ENCODE measurements at regions not wholly inside any gene's neighbourhood (a gene's known extent, or its start where the extent isn't known, plus 50 kb on each side); places are given as distances from the start of the nearest gene placed in this dataset.
"Not testable (repeated sequence)": the region's sequence is repeated elsewhere in the genome, so short reads cannot be mapped to it uniquely, and the experiment has no call there.

DNA sequence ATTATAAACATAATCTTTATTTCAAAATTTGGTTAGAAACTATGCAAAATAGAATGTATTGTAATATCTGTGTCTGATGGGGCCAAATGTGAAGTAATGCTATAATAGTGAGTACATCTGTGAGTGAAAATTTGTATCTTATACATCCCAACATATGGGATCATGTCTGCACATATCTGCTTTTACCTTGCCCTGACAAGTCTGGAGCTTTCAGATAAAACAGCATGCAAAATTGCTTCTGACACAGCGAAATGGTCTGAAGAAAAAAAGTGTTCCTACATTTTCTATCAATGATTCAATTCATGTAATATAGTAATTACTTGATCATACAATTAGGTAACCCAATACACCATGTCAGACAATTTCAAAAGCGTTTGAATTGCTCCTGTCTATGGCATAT lies 58.1 kb upstream of the P3H2 start:
- Mint-ChIP-seq H3K9me3 (no peaks in the 10 kb centered on the region), H3K4me3 (no peak overlapping the region), H3K36me3 (ENCODE audit: low read depth) (no peaks in the 10 kb centered on the region), H3K27me3 (peaks cover 12% of the 10 kb centered on the region), H3K4me1 (peaks cover 2% of the 10 kb centered on the region), H3K27ac (no peak overlapping the region)
- intact Hi-C loops (cut with micrococcal nuclease), result no loop called here
- no peak for DNase-seq

GRCh38 chr3:190176933-190177525 lies 56.3 kb upstream of the P3H2 start:
- H3K27ac Mint-ChIP-seq; H3K4me1 Mint-ChIP-seq; H3K4me3 Mint-ChIP-seq; intact Hi-C loops (cut with micrococcal nuclease); H3K9me3 Mint-ChIP-seq; H3K36me3 Mint-ChIP-seq (ENCODE audit: low read depth); DNase-seq: not testable (repeated sequence)
- peaks cover 14% of the 10 kb centered on the region for H3K27me3 Mint-ChIP-seq

DNA sequence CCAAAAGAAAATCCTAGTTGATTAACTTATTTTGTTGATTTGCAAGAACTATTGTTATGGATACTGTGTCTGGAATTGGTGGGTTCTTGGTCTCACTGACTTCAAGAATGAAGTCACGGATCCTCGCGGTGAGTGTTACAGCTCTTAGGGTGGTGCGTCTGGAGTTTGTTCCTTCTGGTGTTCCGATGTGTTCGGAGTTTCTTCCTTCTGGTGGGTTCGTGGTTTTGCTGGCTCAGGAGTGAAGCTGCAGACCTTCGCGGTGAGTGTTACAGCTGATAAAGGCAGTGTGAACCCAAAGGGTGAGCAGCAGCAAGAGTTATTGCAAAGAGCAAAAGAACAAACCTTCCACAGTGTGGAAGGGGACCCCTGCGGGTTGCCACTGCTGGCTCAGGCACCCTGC lies 55.4 kb upstream of the P3H2 start:
- H3K4me3 Mint-ChIP-seq; H3K36me3 Mint-ChIP-seq (ENCODE audit: low read depth); DNase-seq; intact Hi-C loops (cut with micrococcal nuclease); H3K4me1 Mint-ChIP-seq; H3K9me3 Mint-ChIP-seq; H3K27ac Mint-ChIP-seq: not testable (repeated sequence)
- H3K27me3 Mint-ChIP-seq, result peaks cover 19% of the 10 kb centered on the region

DNA sequence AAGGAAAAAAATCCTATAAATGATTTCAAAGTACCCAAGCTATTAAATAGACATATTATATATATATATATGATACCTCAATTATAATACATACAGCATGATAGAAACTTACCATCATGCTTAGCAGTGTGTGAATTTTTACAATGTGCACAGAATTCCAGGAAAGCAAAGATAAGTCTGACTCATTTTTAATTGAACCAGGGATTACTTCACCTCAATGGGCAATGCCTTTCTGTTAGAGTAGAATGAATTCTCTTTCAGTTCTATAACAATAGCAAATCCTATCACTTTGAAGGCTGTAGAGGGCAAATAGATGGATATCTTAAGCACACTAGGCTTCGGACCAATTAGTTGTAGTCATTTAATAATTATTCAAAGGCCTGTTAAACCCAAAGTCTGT lies 54.8 kb upstream of the P3H2 start:
- Mint-ChIP-seq H3K4me3 (no peak overlapping the region), H3K27ac (no peak overlapping the region), H3K36me3 (ENCODE audit: low read depth) (no peaks in the 10 kb centered on the region), H3K9me3 (no peaks in the 10 kb centered on the region), H3K27me3 (peaks cover 19% of the 10 kb centered on the region), H3K4me1 (peaks cover 2% of the 10 kb centered on the region)
- intact Hi-C loops (cut with micrococcal nuclease), result no loop called here
- no peak for DNase-seq

- Mint-ChIP-seq H3K27me3 (peaks cover 19% of the 10 kb centered on the region), H3K4me1 (peaks cover 6% of the 10 kb centered on the region), H3K36me3 (ENCODE audit: low read depth) (no peaks in the 10 kb centered on the region), H3K4me3 (no peak overlapping the region), H3K27ac (peak overlapping the region; percentile 41), H3K9me3 (no peaks in the 10 kb centered on the region)
- no peak for DNase-seq
- intact Hi-C loops (cut with micrococcal nuclease), result no loop called here
Measured at GRCh38 chr3:190174471-190174870, 53.8 kb upstream of the P3H2 start.

GRCh38 chr3:190173426-190173825 lies 52.7 kb upstream of the P3H2 start:
- Mint-ChIP-seq H3K36me3 (ENCODE audit: low read depth) (no peaks in the 10 kb centered on the region), H3K27ac (no peak overlapping the region), H3K9me3 (no peaks in the 10 kb centered on the region), H3K4me1 (peaks cover 10% of the 10 kb centered on the region), H3K4me3 (no peak overlapping the region), H3K27me3 (peaks cover 19% of the 10 kb centered on the region)
- intact Hi-C loops (cut with micrococcal nuclease), result no loop called here
- DNase-seq, result no peak

DNA sequence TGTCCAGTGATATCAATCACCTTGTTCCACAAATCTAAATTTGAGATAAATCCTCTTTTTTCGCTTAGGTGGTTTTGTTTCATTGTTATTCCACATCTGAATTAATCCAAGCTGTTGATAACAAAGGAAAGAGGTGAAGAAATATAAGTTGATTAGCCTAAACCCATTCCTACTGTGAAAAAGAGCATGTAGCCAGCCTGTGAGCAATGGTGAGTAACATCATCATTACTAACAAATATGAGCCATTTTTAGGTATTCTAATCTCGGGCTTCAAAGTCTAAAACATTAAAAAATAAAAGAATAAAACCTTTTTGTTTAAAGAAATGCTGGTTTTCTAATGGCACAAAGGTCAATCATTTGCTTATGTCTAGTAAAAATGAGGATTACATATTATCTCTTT lies 52.1 kb upstream of the P3H2 start:
- Mint-ChIP-seq H3K4me3 (no peak overlapping the region), H3K27ac (no peak overlapping the region), H3K9me3 (no peaks in the 10 kb centered on the region), H3K27me3 (peaks cover 20% of the 10 kb centered on the region), H3K36me3 (ENCODE audit: low read depth) (no peaks in the 10 kb centered on the region), H3K4me1 (peaks cover 10% of the 10 kb centered on the region)
- no peak for DNase-seq
- intact Hi-C loops (cut with micrococcal nuclease), result no loop called here

Measured in activated CD4-positive, alpha-beta T cell treated with anti-CD3 and anti-CD28 coated beads, Interleukin-2, amount 10 ng/mL, durations not matched to agents 24 days and 14 days (primary cell).